OCI-LY1 (cell line): ENCODE measurements at regions not wholly inside any gene's neighbourhood (a gene's known extent, or its start where the extent isn't known, plus 50 kb on each side); places are given as distances from the start of the nearest gene placed in this dataset.

Source experiments
- CTCF ChIP-seq: fragments of 200-600 bp; sonication (generic), shearing (Covaris generic); IDR thresholded peaks from 2 replicates; pipeline ENCODE4 v1.5.1; 2017; ENCODE audit warnings: mild to moderate bottlenecking, antibody characterized with exemption, low read length, moderate library complexity, mixed read lengths
- EZH2 ChIP-seq: fragments of 200-600 bp; sonication (generic), shearing (Covaris generic); IDR thresholded peaks from 2 replicates; pipeline ENCODE4 v1.8.0; 2017; ENCODE audit warnings: borderline replicate concordance, mixed run types, mild to moderate bottlenecking, antibody characterized with exemption, low read length, moderate library complexity, mixed read lengths

- TF ChIP-seq CTCF (no peak), EZH2 (no peak)
These were observed 77.4 kb upstream of the SLC2A1 start for GRCh38 chr1:43035821-43036741.
